Retinal pigment epithelial cell (primary cell): ENCODE measurements at regions not wholly inside any gene's neighbourhood (a gene's known extent, or its start where the extent isn't known, plus 50 kb on each side); places are given as distances from the start of the nearest gene placed in this dataset.

Source experiments
- DNase-seq: peaks from one replicate; pipeline ENCODE4 v3.0.0-alpha.2; 2010; ENCODE audit warnings: low read depth
- H3K4me3 ChIP-seq: 2 replicates; pipeline ENCODE4 v1.5.1; 2011; ENCODE audit warnings: mild to moderate bottlenecking, low read length, control low read depth, moderate library complexity
- CTCF ChIP-seq: conservative IDR thresholded peaks from 2 replicates; pipeline ENCODE4 v1.5.1; 2011; ENCODE audit warnings: low read depth, low read length, control low read depth, inconsistent platforms

- DNase-seq, result no peak
- no peak overlapping the region for H3K4me3 ChIP-seq
- no peak for TF ChIP-seq CTCF
These were observed 445.7 kb upstream of the CDH4 start for GRCh38 chr20:60806354-60806753.

DNA sequence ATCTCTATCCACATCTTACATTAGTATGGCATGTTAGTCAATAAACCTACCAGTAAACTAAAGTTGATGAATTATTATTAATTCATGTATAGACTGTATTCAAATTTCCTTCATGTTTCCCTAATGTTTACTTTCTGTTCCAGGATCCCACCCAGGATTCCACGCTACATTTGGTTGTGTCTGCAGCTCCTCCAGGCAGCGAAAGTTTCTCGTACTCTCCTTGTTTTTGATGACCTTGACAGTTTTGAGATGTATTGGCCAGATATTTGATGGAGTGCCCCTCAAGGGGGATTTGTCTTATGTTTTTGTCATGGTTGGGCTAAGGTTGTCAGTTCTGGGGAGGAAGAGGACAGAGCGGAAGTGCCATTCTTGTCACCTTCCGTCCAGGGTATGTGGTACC, 445.2 kb upstream of the CDH4 start:
- TF ChIP-seq CTCF, result no peak

GRCh38 chr20:60808003-60808672, 443.9 kb upstream of the CDH4 start:
- TF ChIP-seq CTCF, result no peak
- no peak overlapping the region for H3K4me3 ChIP-seq
- DNase-seq, result no peak

More for the DNA sequence above, 445.2 kb upstream of the CDH4 start:
- H3K4me3 ChIP-seq, result no peak overlapping the region
- DNase-seq, result no peak

DNA sequence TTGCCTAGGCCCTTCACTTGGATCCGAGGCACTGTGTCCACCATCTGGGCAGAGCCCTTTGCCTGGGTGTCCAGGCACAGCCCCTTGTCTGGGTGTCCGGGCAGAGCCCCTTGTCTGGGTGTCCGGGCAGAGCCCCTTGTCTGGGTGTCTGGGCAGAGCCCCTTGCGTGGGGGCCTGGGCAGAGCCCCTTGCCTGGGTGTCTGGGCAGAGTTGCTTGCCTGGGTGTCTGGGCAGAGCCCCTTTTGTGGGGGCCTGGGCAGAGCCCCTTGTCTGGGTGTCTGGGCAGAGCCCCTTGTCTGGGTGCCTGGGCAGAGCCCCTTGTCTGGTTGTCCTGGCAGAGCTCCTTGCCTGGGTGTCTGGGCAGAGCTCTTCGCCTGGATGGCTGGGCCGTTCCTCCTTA, 443.4 kb upstream of the CDH4 start:
- no peak overlapping the region for H3K4me3 ChIP-seq
- no peak for DNase-seq
- TF ChIP-seq CTCF, result no peak

GRCh38 chr20:60810561-60810960, 441.5 kb upstream of the CDH4 start:
- DNase-seq, result no peak
- no peak for TF ChIP-seq CTCF
- no peak overlapping the region for H3K4me3 ChIP-seq

- no peak for TF ChIP-seq CTCF
- H3K4me3 ChIP-seq, result no peak overlapping the region
- DNase-seq, result no peak
These were observed 439.5 kb upstream of the CDH4 start for GRCh38 chr20:60812561-60812960.

GRCh38 chr20:60813066-60813465, 439.0 kb upstream of the CDH4 start:
- no peak for DNase-seq
- H3K4me3 ChIP-seq, result no peak overlapping the region
- no peak for TF ChIP-seq CTCF
